H1 (cell line): ENCODE measurements at regions not wholly inside any gene's neighbourhood (a gene's known extent, or its start where the extent isn't known, plus 50 kb on each side); places are given as distances from the start of the nearest gene placed in this dataset.

ENCODE experiments used
- CTCF ChIA-PET: fragments of 300-600 bp; sonication (Branson Sonifier 250); formaldehyde crosslinking; loops from one replicate; lab custom pipeline; 2021; ENCODE audit not compliant: partially characterized antibody; lab: Charles Lee
- POLR2A ChIA-PET: fragments of 300-600 bp; sonication (Branson Sonifier 250); formaldehyde crosslinking; loops from one replicate; lab custom pipeline; 2021; ENCODE audit warnings: inconsistent platforms; ENCODE audit not compliant: partially characterized antibody; lab: Charles Lee
- DNase-seq, 2 experiments: peaks; one replicate each; pipeline versions ENCODE4 v3.0.0 to v3.0.0-alpha.2; 2010 to 2022; ENCODE audit warnings: low spot score in 2 of 2, low read depth in 1 of 2, mixed read lengths in 1 of 2
- FAIRE-seq: peaks from 2 replicates; lab custom pipeline; 2011; peaks lifted over from hg19 to GRCh38; lab: Jason Lieb, UNC
- H2AFZ ChIP-seq: 2 replicates; pipeline ENCODE4 v1.8.1; 2012; ENCODE audit warnings: low read length, inconsistent platforms
- H2AK5ac ChIP-seq: 2 replicates; pipeline ENCODE4 v1.6.1; 2013; ENCODE audit warnings: low read depth, low read length
- H2BK120ac ChIP-seq: replicated peaks from 2 replicates; pipeline ENCODE3; 2013; ENCODE audit warnings: low read depth, low read length, inconsistent platforms
- H2BK12ac ChIP-seq: 2 replicates; pipeline ENCODE4 v1.6.1; 2013; ENCODE audit warnings: low read depth, low read length
- H2BK15ac ChIP-seq: 2 replicates; pipeline ENCODE4 v1.6.1; 2013; ENCODE audit warnings: low read length
- H2BK20ac ChIP-seq: 2 replicates; pipeline ENCODE4 v1.6.1; 2013; ENCODE audit warnings: low read length
- H2BK5ac ChIP-seq: 2 replicates; pipeline ENCODE4 v1.6.1; 2013; ENCODE audit warnings: low read depth, low read length
- H3K14ac ChIP-seq: 2 replicates; pipeline ENCODE4 v1.6.1; 2013; ENCODE audit warnings: inconsistent platforms; ENCODE audit not compliant: insufficient read length
- H3K18ac ChIP-seq: 2 replicates; pipeline ENCODE4 v1.6.1; 2013; ENCODE audit warnings: low read length; ENCODE audit errors: extremely low read depth
- H3K23ac ChIP-seq: 2 replicates; pipeline ENCODE4 v1.6.1; 2013; ENCODE audit warnings: inconsistent platforms; ENCODE audit not compliant: insufficient read length
- H3K23me2 ChIP-seq: 2 replicates; pipeline ENCODE4 v1.6.1; 2013; ENCODE audit warnings: low read depth, low read length
- H3K27ac ChIP-seq: 2 replicates; pipeline ENCODE4 v1.6.1; 2011; ENCODE audit warnings: low read depth, low read length, inconsistent platforms
- H3K27me3 ChIP-seq, 4 experiments: replicated peaks in 1 of 4; 1 replicate in 1 of 4; 2 replicates in 3 of 4; pipeline versions ENCODE4 v1.6.1 to v1.8.1; 2011 to 2013; ENCODE audit warnings: low read length in 3 of 4, mild to moderate bottlenecking in 3 of 4, inconsistent platforms in 2 of 4, mixed read lengths in 2 of 4, moderate library complexity in 1 of 4; ENCODE audit not compliant: control insufficient read depth in 3 of 4, insufficient read depth in 3 of 4; ENCODE audit errors: extremely low read depth in 1 of 4
- H3K36me3 ChIP-seq, 4 experiments: 2 replicates each; pipeline versions ENCODE4 v1.6.1 to v1.8.1; 2011 to 2013; ENCODE audit warnings: mild to moderate bottlenecking in 4 of 4, low read length in 3 of 4, moderate library complexity in 2 of 4, control low read depth in 1 of 4, inconsistent platforms in 1 of 4; ENCODE audit not compliant: insufficient read depth in 4 of 4, control insufficient read depth in 2 of 4
- H3K4ac ChIP-seq: replicated peaks from 2 replicates; pipeline ENCODE3; 2013; ENCODE audit warnings: low read length, low read depth, mixed read lengths, inconsistent platforms; ENCODE audit not compliant: insufficient read length
- H3K4me1 ChIP-seq, 4 experiments: replicated peaks in 1 of 4; 1 replicate in 1 of 4; 2 replicates in 3 of 4; pipeline versions ENCODE4 v1.6.1 to v1.8.1; 2011 to 2013; ENCODE audit warnings: low read length in 3 of 4, inconsistent platforms in 2 of 4, mixed read lengths in 1 of 4; ENCODE audit not compliant: insufficient read depth in 4 of 4, control insufficient read depth in 3 of 4
- H3K4me2 ChIP-seq, 2 experiments: 2 replicates each; pipeline versions ENCODE4 v1.6.1 to v1.8.1; 2011 to 2013; ENCODE audit warnings: low read depth in 2 of 2, low read length in 2 of 2, control low read depth in 1 of 2, inconsistent platforms in 1 of 2, mild to moderate bottlenecking in 1 of 2; ENCODE audit not compliant: insufficient read depth in 1 of 2
- H3K4me3 ChIP-seq, 4 experiments: fragments of 200-600, 300-600 bp in 1 of 4; sonication (generic), shearing (Covaris generic), sonication (Bioruptor Twin) in 1 of 4; 2 replicates each; pipeline versions ENCODE4 v1.5.1 to v1.8.1; 2011 to 2016; ENCODE audit warnings: low read length in 4 of 4, low read depth in 3 of 4, control low read depth in 2 of 4, inconsistent platforms in 2 of 4, mild to moderate bottlenecking in 2 of 4, mixed read lengths in 1 of 4, moderate library complexity in 1 of 4; ENCODE audit not compliant: insufficient read depth in 2 of 4; ENCODE audit errors: extremely low read depth in 1 of 4
- H3K56ac ChIP-seq: replicated peaks from 2 replicates; pipeline ENCODE3; 2013; ENCODE audit warnings: low read depth, mild to moderate bottlenecking, mixed read lengths, low read length, inconsistent platforms; ENCODE audit not compliant: insufficient read length
- H3K79me1 ChIP-seq: 2 replicates; pipeline ENCODE4 v1.6.1; 2013; ENCODE audit warnings: low read depth, low read length, control low read depth
- H3K79me2 ChIP-seq, 2 experiments: 2 replicates each; pipeline versions ENCODE4 v1.6.1 to v1.8.1; 2012 to 2013; ENCODE audit warnings: low read length in 2 of 2, mild to moderate bottlenecking in 2 of 2, inconsistent platforms in 1 of 2; ENCODE audit not compliant: insufficient read depth in 2 of 2, control insufficient read depth in 1 of 2
- H3K9ac ChIP-seq, 4 experiments: replicated peaks in 1 of 4; 1 replicate in 1 of 4; 2 replicates in 3 of 4; pipeline versions ENCODE4 v1.6.1 to v1.8.1; 2011 to 2013; ENCODE audit warnings: low read depth in 3 of 4, low read length in 3 of 4, control low read depth in 2 of 4, mild to moderate bottlenecking in 2 of 4, moderate library complexity in 2 of 4, inconsistent platforms in 1 of 4; ENCODE audit errors: extremely low read depth in 1 of 4
- H3K9me3 ChIP-seq, 2 experiments: 2 replicates each; pipeline versions ENCODE4 v1.6.1 to v1.8.1; 2012 to 2013; ENCODE audit warnings: mild to moderate bottlenecking in 2 of 2, moderate library complexity in 2 of 2, control low read depth in 1 of 2, inconsistent platforms in 1 of 2, low read depth in 1 of 2, low read length in 1 of 2, mixed read lengths in 1 of 2; ENCODE audit not compliant: insufficient read depth in 2 of 2
- H4K20me1 ChIP-seq, 2 experiments: replicated peaks in 1 of 2; 2 replicates each; pipeline versions ENCODE3 to v1.8.1; 2011 to 2013; ENCODE audit warnings: inconsistent platforms in 2 of 2, low read length in 2 of 2, mild to moderate bottlenecking in 1 of 2; ENCODE audit not compliant: insufficient read depth in 2 of 2, control insufficient read depth in 1 of 2
- H4K5ac ChIP-seq: 2 replicates; pipeline ENCODE4 v1.6.1; 2013; ENCODE audit warnings: low read length, low read depth, mixed read lengths, inconsistent platforms; ENCODE audit not compliant: insufficient read length
- H4K8ac ChIP-seq: 2 replicates; pipeline ENCODE4 v1.8.0; 2013; ENCODE audit warnings: mild to moderate bottlenecking, moderate library complexity, low read length, inconsistent platforms; ENCODE audit not compliant: insufficient read depth; ENCODE audit errors: extremely low read depth
- H4K91ac ChIP-seq: replicated peaks from 2 replicates; pipeline ENCODE3; 2013; ENCODE audit warnings: low read length, mixed read lengths, inconsistent platforms; ENCODE audit not compliant: insufficient read length
- WGBS, 2 experiments: shearing (Covaris generic) in 1 of 2; methylation state at CpG; one replicate each; pipeline versions ENCODE4 v1.1.6 to v1.1.7; 2013 to 2015; ENCODE audit warnings: low lambda C conversion rate in 2 of 2, mixed read lengths in 2 of 2, inconsistent platforms in 1 of 2, low coverage in 1 of 2, missing lambda C conversion rate in 1 of 2; ENCODE audit not compliant: insufficient replicate concordance in 2 of 2, insufficient coverage in 1 of 2, insufficient read length in 1 of 2; ENCODE audit errors: extremely low coverage in 1 of 2, missing lambda C conversion rate in 1 of 2; 5-methylcytosine and 5-hydroxymethylcytosine counted together

- WGBS, 2 experiments = 91% methylated on average over 6 of the region's 6 CpGs; no CpG with 5 or more reads in 1 of the 2 experiments
- Histone ChIP-seq H2BK5ac (no peak overlapping the region), H3K4ac (no peak overlapping the region), H3K4me3 (no peak overlapping the region), H2BK12ac (no peak overlapping the region), H3K9ac (no peak overlapping the region), H2BK20ac (no peak overlapping the region), H3K79me2 (no peaks in the 10 kb centered on the region), H3K23ac (no peak overlapping the region), H3K14ac (no peak overlapping the region), H3K18ac (no peak overlapping the region), H3K79me1 (no peaks in the 10 kb centered on the region), H2BK120ac (no peak overlapping the region), H3K27me3 (no peaks in the 10 kb centered on the region), H4K91ac (no peak overlapping the region), H3K4me2 (no peak overlapping the region), H3K9me3 (no peaks in the 10 kb centered on the region), H2AK5ac (no peak overlapping the region), H2AFZ (no peak overlapping the region), H3K23me2 (no peaks in the 10 kb centered on the region), H2BK15ac (no peak overlapping the region), H3K4me1 (peaks cover 0 to 4% (median under 1%) of the 10 kb centered on the region in 4 experiments; a peak in 1 of 7 replicates), H4K5ac (no peak overlapping the region), H3K36me3 (no peaks in the 10 kb centered on the region), H3K56ac (no peak overlapping the region), H3K27ac (no peak overlapping the region), H4K8ac (no peak overlapping the region), H4K20me1 (no peaks in the 10 kb centered on the region)
- ChIA-PET POLR2A (no interaction called here), CTCF (no interaction called here)
- DNase-seq = no peak
- no peak for FAIRE-seq
Observed at GRCh38 chr13:59208405-59209195, 955.1 kb downstream of the DIAPH3 start.
